H1 (cell line): ENCODE measurements at regions not wholly inside any gene's neighbourhood (a gene's known extent, or its start where the extent isn't known, plus 50 kb on each side); places are given as distances from the start of the nearest gene placed in this dataset.

Source experiments
- CHD1 ChIP-seq: IDR thresholded peaks from 2 replicates; pipeline ENCODE4 v1.6.1; 2012; ENCODE audit warnings: low read depth, low read length, improper control_type of control experiment
- RAD21 ChIP-seq, 2 experiments: IDR thresholded peaks in 1 of 2; conservative IDR thresholded peaks in 1 of 2; 2 replicates each; pipeline ENCODE4 v1.6.1; 2011; ENCODE audit warnings: low read depth in 2 of 2, low read length in 2 of 2, improper control_type of control experiment in 1 of 2, inconsistent platforms in 1 of 2, mild to moderate bottlenecking in 1 of 2, moderate library complexity in 1 of 2
- RBBP5 ChIP-seq: IDR thresholded peaks from 2 replicates; pipeline ENCODE4 v1.7.1; 2012; ENCODE audit warnings: low read depth, mild to moderate bottlenecking, inconsistent platforms, low read length, moderate library complexity, borderline replicate concordance
- SIRT6 ChIP-seq: IDR thresholded peaks from one replicate; pipeline ENCODE4 v1.7.1; 2012; ENCODE audit warnings: low read length, inconsistent platforms
- SIX5 ChIP-seq: IDR thresholded peaks from 2 replicates; pipeline ENCODE4 v1.6.1; 2011; ENCODE audit warnings: mild to moderate bottlenecking, low read depth, low read length

DNA sequence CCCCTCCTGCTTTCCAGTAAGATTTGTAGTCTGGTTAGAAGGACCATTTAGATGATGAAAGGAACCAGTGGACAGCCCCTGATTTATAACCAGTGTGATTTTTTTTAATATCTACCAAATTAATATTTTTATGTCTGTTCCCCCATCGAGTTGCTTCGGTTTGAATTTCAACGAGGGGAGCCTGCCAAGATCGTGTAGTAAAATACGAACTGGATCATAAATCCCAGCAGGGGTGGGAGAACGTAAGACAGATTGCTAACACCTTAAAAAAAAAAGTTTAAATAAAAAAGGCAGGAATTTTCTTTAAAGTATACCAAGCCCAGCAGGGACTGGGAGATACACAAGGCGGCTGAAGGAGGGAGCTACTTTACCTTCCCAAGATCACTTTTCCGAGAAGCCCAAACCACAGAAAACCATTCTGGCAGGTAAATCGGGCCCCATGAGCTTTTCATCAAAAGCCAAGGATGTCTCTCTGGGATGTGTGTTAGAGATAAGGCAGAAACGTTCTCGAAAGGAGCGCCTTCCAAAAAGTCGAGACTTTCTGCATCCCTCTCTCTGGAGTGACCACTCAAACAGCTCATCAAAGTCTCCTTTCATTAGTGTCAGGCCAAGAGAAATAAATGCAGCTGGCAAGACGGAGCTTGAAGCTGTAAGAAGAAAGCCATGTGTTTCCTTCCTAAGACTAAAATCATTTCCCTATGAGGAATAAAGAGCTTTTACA lies 270.5 kb upstream of the NFE2L3 start (continued):
- no peak for TF ChIP-seq RBBP5
- TF ChIP-seq SIX5, result no peak
- TF ChIP-seq SIRT6, result no peak
- TF ChIP-seq CHD1, result no peak
- no peak for TF ChIP-seq RAD21 (IDR thresholded peaks at IDR 0.05 in 1 of 2, conservative IDR thresholded peaks at IDR 0.05 in 1 of 2; ENCODE audit: low read depth in 2 of 2, low read length in 2 of 2)
